Lower leg skin (tissue), 4 donors: ENCODE measurements at regions not wholly inside any gene's neighbourhood (a gene's known extent, or its start where the extent isn't known, plus 50 kb on each side); places are given as distances from the start of the nearest gene placed in this dataset.

Experiments
- DNase-seq, 2 donors: peaks; one replicate each; pipeline ENCODE4 v3.0.0-alpha.2; 2019; ENCODE audit warnings: low spot score in 2 of 2
- H3K4me3 ChIP-seq: fragments of 200-600 bp; sonication (generic); 2 replicates; pipeline ENCODE4 v1.5.1; 2017; ENCODE audit warnings: mild to moderate bottlenecking, low read depth; ENCODE audit not compliant: poor library complexity, severe bottlenecking
- CTCF ChIP-seq, 3 donors: fragments of 450-650 bp; IDR thresholded peaks; one replicate each; pipeline ENCODE4 v1.5.1; 2016; ENCODE audit warnings: antibody characterized with exemption in 3 of 3, mild to moderate bottlenecking in 3 of 3, moderate library complexity in 2 of 3
- POLR2A ChIP-seq, 2 donors: fragments of 450-650 bp; IDR thresholded peaks; one replicate each; pipeline ENCODE4 v1.6.1; 2016 to 2017; ENCODE audit warnings: antibody characterized with exemption in 2 of 2, mild to moderate bottlenecking in 1 of 2, moderate library complexity in 1 of 2
- WGBS, 2 donors: methylation state at CpG; one replicate each; pipeline ENCODE4 v1.1.5; 2018; 5-methylcytosine and 5-hydroxymethylcytosine counted together
- intact Hi-C: fragments of 100-400 bp; cut with DNase I; formaldehyde crosslinking; loops from one replicate; pipeline ENCODE4 v1.15.0; 2023; ENCODE audit warnings: low total_unique reads

- intact Hi-C loops, result no loop called here
- no peak for TF ChIP-seq POLR2A (IDR thresholded peaks at IDR 0.05)
- TF ChIP-seq CTCF (IDR thresholded peaks at IDR 0.05), result no peak
- 48 to 55% methylated on average over 13 of the region's 13 CpGs for WGBS, 2 donors
- H3K4me3 ChIP-seq, result no peak overlapping the region
- no peak for DNase-seq
Observed at GRCh38 chr22:48520884-48521588, 1306.6 kb downstream of the BRD1 start.

GRCh38 chr22:48520207-48520606, 1307.5 kb downstream of the BRD1 start:
- no peak for DNase-seq
- no peak for TF ChIP-seq POLR2A (IDR thresholded peaks at IDR 0.05)
- no peak for TF ChIP-seq CTCF (IDR thresholded peaks at IDR 0.05)
- intact Hi-C loops, result no loop called here
- 86 to 89% methylated on average over 10 of the region's 10 CpGs for WGBS, 2 donors
- H3K4me3 ChIP-seq, result no peak overlapping the region

- no peak overlapping the region for H3K4me3 ChIP-seq
- WGBS, 2 donors, result 67 to 70% methylated on average over 32 to 34 of the region's 35 CpGs
- DNase-seq, result no peak
- TF ChIP-seq POLR2A (IDR thresholded peaks at IDR 0.05) (no peak), CTCF (IDR thresholded peaks at IDR 0.05) (no peak)
- intact Hi-C loops, result no loop called here
Observed at GRCh38 chr22:48517039-48518030, 1310.3 kb downstream of the BRD1 start.

DNA sequence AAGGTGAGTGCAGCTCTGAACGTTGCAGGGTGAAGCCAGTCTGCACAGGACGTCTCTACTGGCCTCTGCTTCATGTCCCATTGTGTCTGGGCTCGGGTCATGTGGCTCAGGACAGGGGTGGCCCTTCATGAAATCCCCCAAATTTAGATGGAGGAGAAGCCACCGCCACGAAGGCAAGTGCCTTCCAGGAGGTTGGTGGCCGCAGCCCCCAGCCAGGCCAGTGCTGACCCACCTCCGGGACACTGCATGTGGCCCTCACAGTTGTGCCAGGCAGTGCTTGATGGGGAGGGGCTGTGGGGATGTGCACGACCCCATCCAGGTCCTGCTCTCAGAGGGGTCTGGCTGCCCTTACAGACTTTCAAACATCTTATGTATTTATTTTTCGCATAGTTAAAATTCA, 1311.1 kb downstream of the BRD1 start:
- H3K4me3 ChIP-seq, result no peak overlapping the region
- intact Hi-C loops, result no loop called here
- 82 to 83% methylated on average over 8 to 9 of the region's 9 CpGs for WGBS, 2 donors
- TF ChIP-seq POLR2A (IDR thresholded peaks at IDR 0.05), result no peak
- TF ChIP-seq CTCF (IDR thresholded peaks at IDR 0.05), result no peak
- no peak for DNase-seq

DNA sequence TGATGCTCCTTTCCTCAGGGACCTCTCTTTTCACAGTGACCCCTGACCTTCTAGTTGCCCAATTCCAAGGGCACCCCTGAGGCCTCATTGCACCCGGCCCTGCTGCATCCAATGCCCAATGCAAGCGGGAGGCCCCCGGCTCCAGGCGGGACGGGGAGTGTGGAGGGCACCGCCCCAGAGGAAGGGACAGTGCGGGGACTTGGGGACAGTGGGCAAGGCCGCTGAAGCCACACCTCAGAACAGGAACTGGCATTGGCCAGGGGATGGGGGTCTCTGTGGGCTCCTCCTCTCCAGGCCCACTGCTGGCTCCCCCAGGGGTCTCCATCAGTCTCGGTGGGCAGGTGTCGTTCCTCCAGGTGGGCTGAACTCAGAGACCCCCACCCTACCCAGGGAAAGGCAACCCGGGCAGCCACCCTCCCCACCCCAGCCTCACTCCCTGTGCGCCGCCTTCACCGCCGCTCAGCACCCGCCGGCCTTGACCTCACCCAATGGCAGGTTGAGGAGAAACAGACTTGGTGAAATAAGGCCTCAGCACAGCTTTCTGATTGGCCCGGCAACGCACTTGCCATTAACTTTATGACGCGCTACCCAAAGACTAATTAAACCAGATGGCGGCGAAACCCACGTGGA, 1312.0 kb downstream of the BRD1 start:
- TF ChIP-seq CTCF (IDR thresholded peaks at IDR 0.05) (no peak), POLR2A (IDR thresholded peaks at IDR 0.05) (no peak)
- DNase-seq, result no peak
- intact Hi-C loops, result no loop called here
- no peak overlapping the region for H3K4me3 ChIP-seq
- WGBS, 2 donors, result 84 to 95% methylated on average over 19 to 24 of the region's 24 CpGs
